ENCODE measurements at regions not wholly inside any gene's neighbourhood (a gene's known extent, or its start where the extent isn't known, plus 50 kb on each side); places are given as distances from the start of the nearest gene placed in this dataset.
"Not testable (repeated sequence)": the region's sequence is repeated elsewhere in the genome, so short reads cannot be mapped to it uniquely, and the experiment has no call there.

DNA sequence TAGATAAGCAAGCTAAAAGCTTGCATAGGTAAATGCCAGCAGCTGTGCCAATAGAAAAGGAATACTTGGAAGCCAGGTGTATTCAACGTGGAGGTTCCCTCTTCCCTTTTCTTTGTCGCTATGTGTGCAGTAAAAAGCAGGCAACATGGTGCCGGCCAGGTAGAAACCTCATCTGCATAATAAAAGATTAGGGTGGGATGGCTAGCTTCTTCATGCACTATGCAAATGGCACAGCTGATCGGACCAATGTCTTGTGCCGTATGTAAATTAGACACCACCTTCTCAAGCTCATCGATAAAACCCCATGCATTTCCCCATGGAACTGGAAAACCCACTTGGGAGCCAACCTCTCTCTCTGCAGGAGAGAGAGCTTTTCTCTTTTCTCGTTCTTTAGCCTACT lies 150.9 kb upstream of the FOXK1 start:
- no TSS peak for BruUV-seq (replicated peaks)
- CTCF ChIA-PET = no interaction called here
- intact Hi-C loops (cut with micrococcal nuclease; ENCODE audit: unreplicated experiment) (no loop called here), in situ Hi-C loops (cut with HindIII; ENCODE audit: low pct_unique_long_range_greater_than_20kb, low sequenced_read_pairs) (no loop called here)
- Histone ChIP-seq H3K27me3 (ENCODE audit: control insufficient read depth, insufficient read depth, low read length) (peaks cover 9% of the 10 kb centered on the region; the same call in 1 of the 2 replicates), H3K4me3 (ENCODE audit: low read depth in 2 of 2, low read length in 2 of 2) (no peak overlapping the region), H3K4me1 (ENCODE audit: control insufficient read depth, insufficient read depth, low read length) (no peaks in the 10 kb centered on the region), H3K27ac (ENCODE audit: low read length) (no peak overlapping the region), H3K36me3 (ENCODE audit: control insufficient read depth, insufficient read depth, low read length) (no peaks in the 10 kb centered on the region), H3K9me3 (ENCODE audit: control insufficient read depth, insufficient read depth, low read depth, low read length) (no peaks in the 10 kb centered on the region)
- POLR2A ChIA-PET = no interaction called here
- no peak for DNase-seq (ENCODE audit: low read depth, low spot score)
- TF ChIP-seq SIN3A (IDR thresholded peaks at IDR 0.05; ENCODE audit: borderline replicate concordance, insufficient read depth, low read depth, low read length) = no peak
- TF ChIP-seq, protein P1, sequence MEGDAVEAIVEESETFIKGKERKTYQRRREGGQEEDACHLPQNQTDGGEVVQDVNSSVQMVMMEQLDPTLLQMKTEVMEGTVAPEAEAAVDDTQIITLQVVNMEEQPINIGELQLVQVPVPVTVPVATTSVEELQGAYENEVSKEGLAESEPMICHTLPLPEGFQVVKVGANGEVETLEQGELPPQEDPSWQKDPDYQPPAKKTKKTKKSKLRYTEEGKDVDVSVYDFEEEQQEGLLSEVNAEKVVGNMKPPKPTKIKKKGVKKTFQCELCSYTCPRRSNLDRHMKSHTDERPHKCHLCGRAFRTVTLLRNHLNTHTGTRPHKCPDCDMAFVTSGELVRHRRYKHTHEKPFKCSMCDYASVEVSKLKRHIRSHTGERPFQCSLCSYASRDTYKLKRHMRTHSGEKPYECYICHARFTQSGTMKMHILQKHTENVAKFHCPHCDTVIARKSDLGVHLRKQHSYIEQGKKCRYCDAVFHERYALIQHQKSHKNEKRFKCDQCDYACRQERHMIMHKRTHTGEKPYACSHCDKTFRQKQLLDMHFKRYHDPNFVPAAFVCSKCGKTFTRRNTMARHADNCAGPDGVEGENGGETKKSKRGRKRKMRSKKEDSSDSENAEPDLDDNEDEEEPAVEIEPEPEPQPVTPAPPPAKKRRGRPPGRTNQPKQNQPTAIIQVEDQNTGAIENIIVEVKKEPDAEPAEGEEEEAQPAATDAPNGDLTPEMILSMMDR (IDR thresholded peaks at IDR 0.05) = no peak
- ATAC-seq = no peak

DNA sequence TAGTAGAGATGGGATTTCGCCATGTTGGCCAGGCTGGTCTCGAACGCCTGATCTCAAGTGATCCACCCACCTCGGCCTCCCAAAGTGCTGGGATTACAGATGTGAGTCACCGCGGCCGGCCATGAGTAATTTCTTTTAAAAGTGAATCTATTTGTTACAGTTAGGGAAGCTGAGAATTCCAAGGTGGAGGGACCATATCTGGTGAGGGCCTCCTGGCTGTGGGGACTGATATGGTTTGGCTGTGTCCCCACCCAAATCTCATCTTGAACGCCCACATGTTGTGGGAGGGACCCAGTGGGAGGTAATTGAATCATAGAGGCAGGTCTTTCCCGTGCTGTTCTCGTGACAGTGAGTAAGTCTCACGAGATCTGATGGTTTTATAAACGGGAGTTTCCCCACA lies 148.8 kb upstream of the FOXK1 start:
- H3K9me3 ChIP-seq (ENCODE audit: control insufficient read depth, insufficient read depth, low read depth, low read length); H3K27ac ChIP-seq (ENCODE audit: low read length); intact Hi-C loops (cut with micrococcal nuclease; ENCODE audit: unreplicated experiment); H3K4me1 ChIP-seq (ENCODE audit: control insufficient read depth, insufficient read depth, low read length); BruUV-seq (replicated peaks); ATAC-seq; POLR2A ChIA-PET; H3K4me3 ChIP-seq (ENCODE audit: low read depth in 2 of 2, low read length in 2 of 2); CTCF ChIA-PET; in situ Hi-C loops (cut with HindIII; ENCODE audit: low pct_unique_long_range_greater_than_20kb, low sequenced_read_pairs); H3K36me3 ChIP-seq (ENCODE audit: control insufficient read depth, insufficient read depth, low read length); DNase-seq (ENCODE audit: low read depth, low spot score): not testable (repeated sequence)
- peaks cover 15% of the 10 kb centered on the region; the same call in 1 of the 2 replicates for H3K27me3 ChIP-seq (ENCODE audit: control insufficient read depth, insufficient read depth, low read length)

DNA sequence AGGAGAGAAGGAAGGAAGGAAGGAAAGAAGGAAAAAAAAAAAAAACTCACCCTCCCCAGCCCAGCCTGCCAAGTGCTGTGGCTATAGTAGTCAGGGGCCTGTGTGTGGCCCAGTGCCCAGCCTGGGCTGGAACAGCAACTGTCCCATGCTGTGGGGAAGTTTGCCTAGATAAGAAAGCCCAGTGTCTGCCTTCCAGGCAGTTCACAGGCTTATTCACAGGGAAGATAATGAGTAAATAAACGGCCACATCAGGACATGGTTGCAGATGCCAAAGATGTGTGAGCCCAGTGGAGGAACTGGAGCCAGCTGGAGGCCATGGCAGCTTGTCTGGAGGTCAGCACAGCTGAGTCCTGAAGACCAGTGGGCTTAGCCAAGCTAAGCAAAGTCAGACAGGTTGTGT lies 132.4 kb upstream of the FOXK1 start:
- DNase-seq (ENCODE audit: low read depth, low spot score) (no peak), ATAC-seq (no peak)
- intact Hi-C loops (cut with micrococcal nuclease; ENCODE audit: unreplicated experiment) = no loop called here
- ChIA-PET CTCF (no interaction called here), POLR2A (no interaction called here)
- Histone ChIP-seq H3K4me3 (ENCODE audit: low read depth in 2 of 2, low read length in 2 of 2) (no peak overlapping the region), H3K27ac (ENCODE audit: low read length) (no peak overlapping the region), H3K4me1 (ENCODE audit: control insufficient read depth, insufficient read depth, low read length) (no peaks in the 10 kb centered on the region), H3K27me3 (ENCODE audit: control insufficient read depth, insufficient read depth, low read length) (0 out of 2 replicates have a peak, but pooled peaks cover 4% of the 10 kb centered on the region), H3K9me3 (ENCODE audit: control insufficient read depth, insufficient read depth, low read depth, low read length) (peaks cover 5% of the 10 kb centered on the region; the same call in 1 of the 2 replicates), H3K36me3 (ENCODE audit: control insufficient read depth, insufficient read depth, low read length) (no peaks in the 10 kb centered on the region)
- no TSS peak for BruUV-seq (replicated peaks)
- in situ Hi-C loops (cut with HindIII; ENCODE audit: low pct_unique_long_range_greater_than_20kb, low sequenced_read_pairs) = no loop called here
- TF ChIP-seq, protein P1 (IDR thresholded peaks at IDR 0.05) = no peak
- TF ChIP-seq TCF7L2 (IDR thresholded peaks at IDR 0.05; ENCODE audit: low read depth, low read length) = no peak
- TF ChIP-seq POLR2AphosphoS5 (IDR thresholded peaks at IDR 0.05; ENCODE audit: low read depth, low read length) = no peak
- no peak for TF ChIP-seq SIN3A (IDR thresholded peaks at IDR 0.05; ENCODE audit: borderline replicate concordance, insufficient read depth, low read depth, low read length)
- TF ChIP-seq, protein P2, sequence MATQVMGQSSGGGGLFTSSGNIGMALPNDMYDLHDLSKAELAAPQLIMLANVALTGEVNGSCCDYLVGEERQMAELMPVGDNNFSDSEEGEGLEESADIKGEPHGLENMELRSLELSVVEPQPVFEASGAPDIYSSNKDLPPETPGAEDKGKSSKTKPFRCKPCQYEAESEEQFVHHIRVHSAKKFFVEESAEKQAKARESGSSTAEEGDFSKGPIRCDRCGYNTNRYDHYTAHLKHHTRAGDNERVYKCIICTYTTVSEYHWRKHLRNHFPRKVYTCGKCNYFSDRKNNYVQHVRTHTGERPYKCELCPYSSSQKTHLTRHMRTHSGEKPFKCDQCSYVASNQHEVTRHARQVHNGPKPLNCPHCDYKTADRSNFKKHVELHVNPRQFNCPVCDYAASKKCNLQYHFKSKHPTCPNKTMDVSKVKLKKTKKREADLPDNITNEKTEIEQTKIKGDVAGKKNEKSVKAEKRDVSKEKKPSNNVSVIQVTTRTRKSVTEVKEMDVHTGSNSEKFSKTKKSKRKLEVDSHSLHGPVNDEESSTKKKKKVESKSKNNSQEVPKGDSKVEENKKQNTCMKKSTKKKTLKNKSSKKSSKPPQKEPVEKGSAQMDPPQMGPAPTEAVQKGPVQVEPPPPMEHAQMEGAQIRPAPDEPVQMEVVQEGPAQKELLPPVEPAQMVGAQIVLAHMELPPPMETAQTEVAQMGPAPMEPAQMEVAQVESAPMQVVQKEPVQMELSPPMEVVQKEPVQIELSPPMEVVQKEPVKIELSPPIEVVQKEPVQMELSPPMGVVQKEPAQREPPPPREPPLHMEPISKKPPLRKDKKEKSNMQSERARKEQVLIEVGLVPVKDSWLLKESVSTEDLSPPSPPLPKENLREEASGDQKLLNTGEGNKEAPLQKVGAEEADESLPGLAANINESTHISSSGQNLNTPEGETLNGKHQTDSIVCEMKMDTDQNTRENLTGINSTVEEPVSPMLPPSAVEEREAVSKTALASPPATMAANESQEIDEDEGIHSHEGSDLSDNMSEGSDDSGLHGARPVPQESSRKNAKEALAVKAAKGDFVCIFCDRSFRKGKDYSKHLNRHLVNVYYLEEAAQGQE (IDR thresholded peaks at IDR 0.05; ENCODE audit: insufficient read depth in 1 of 2, low read depth in 2 of 2, low read length in 1 of 2) = no peak

Data from Panc1 (cell line).